ENCODE measurements at regions not wholly inside any gene's neighbourhood (a gene's known extent, or its start where the extent isn't known, plus 50 kb on each side); places are given as distances from the start of the nearest gene placed in this dataset.

DNA sequence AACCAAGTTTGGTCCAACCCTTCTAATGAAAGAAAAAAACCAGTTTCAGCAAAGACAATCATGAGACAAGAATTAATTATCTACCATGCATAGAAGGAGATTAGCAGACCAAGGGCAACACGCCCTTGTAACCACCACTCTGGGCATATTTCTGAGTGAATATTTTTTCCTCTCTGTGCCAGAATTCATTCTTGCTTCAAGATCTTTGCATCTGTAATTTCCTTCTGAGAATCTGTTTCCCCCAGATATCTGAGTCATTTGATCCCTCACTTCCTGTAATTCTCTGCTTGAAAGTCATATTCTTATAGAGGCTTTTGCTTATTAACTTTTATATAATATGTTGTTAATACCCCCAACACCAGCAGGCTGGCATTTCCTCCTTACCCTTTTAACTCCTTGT, 243.7 kb downstream of the SLC16A7 start:
- H3K4me1 ChIP-seq (ENCODE audit: low read length): no peaks in the 10 kb centered on the region
- no peak overlapping the region for H2AFZ ChIP-seq (ENCODE audit: low read depth, low read length)
- no peak overlapping the region for H3K9ac ChIP-seq (ENCODE audit: low read length)
- H3K27me3 ChIP-seq (ENCODE audit: low read depth, low read length): no peaks in the 10 kb centered on the region
- H3K36me3 ChIP-seq (replicated peaks; ENCODE audit: low read depth, low read length): no peaks in the 10 kb centered on the region
- no peaks in the 10 kb centered on the region for H4K20me1 ChIP-seq (ENCODE audit: insufficient read depth, low read length)
- no peak for TF ChIP-seq EZH2phosphoT487 (IDR thresholded peaks at IDR 0.05; ENCODE audit: low read depth)
- TF ChIP-seq, protein P1, sequence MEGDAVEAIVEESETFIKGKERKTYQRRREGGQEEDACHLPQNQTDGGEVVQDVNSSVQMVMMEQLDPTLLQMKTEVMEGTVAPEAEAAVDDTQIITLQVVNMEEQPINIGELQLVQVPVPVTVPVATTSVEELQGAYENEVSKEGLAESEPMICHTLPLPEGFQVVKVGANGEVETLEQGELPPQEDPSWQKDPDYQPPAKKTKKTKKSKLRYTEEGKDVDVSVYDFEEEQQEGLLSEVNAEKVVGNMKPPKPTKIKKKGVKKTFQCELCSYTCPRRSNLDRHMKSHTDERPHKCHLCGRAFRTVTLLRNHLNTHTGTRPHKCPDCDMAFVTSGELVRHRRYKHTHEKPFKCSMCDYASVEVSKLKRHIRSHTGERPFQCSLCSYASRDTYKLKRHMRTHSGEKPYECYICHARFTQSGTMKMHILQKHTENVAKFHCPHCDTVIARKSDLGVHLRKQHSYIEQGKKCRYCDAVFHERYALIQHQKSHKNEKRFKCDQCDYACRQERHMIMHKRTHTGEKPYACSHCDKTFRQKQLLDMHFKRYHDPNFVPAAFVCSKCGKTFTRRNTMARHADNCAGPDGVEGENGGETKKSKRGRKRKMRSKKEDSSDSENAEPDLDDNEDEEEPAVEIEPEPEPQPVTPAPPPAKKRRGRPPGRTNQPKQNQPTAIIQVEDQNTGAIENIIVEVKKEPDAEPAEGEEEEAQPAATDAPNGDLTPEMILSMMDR (IDR thresholded peaks at IDR 0.05; ENCODE audit: low read depth, low read length): no peak
- H3K4me3 ChIP-seq (ENCODE audit: low read length): no peak overlapping the region
- H3K27ac ChIP-seq (ENCODE audit: low read length): no peak overlapping the region
- H3K4me2 ChIP-seq (ENCODE audit: low read length): no peak overlapping the region
- H3K79me2 ChIP-seq (ENCODE audit: low read length): no peaks in the 10 kb centered on the region
- no peaks in the 10 kb centered on the region for H3K9me3 ChIP-seq (ENCODE audit: insufficient read depth, low read length)

DNA sequence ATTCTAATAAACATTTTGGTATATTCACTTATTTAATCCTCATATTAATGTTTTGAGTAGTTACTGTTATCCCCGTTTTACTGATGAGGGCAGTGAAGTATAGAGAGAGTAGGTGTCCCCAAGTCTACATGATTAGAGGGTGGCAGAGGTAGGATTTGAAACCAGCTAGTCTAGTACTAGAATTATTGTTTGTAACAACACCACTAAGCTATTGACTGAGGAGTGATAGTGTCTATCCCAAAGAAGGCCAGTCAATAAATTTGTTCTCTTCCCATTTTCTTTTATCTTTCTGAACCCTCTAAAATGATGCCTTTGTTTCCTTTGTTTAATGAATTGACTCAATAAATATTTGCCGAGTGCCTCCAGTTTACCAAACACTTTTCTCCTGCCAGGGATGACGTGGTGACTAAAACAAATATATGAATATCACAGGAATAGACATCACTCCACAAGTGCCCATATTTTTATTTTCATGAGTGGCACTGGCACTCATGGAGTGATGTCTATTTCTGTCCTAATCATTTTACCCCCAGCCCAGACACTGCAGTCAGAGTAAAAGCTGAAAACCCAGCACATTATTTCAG, 247.5 kb downstream of the SLC16A7 start:
- no peaks in the 10 kb centered on the region for H3K9me3 ChIP-seq (ENCODE audit: insufficient read depth, low read length)
- H3K36me3 ChIP-seq (replicated peaks; ENCODE audit: low read depth, low read length): no peaks in the 10 kb centered on the region
- no peaks in the 10 kb centered on the region for H3K27me3 ChIP-seq (ENCODE audit: low read depth, low read length)
- no peak overlapping the region for H3K9ac ChIP-seq (ENCODE audit: low read length)
- H2AFZ ChIP-seq (ENCODE audit: low read depth, low read length): no peak overlapping the region
- H3K4me2 ChIP-seq (ENCODE audit: low read length): no peak overlapping the region
- H3K4me3 ChIP-seq (ENCODE audit: low read length): no peak overlapping the region
- TF ChIP-seq, protein P1 (IDR thresholded peaks at IDR 0.05; ENCODE audit: low read depth, low read length): no peak
- TF ChIP-seq EZH2phosphoT487 (IDR thresholded peaks at IDR 0.05; ENCODE audit: low read depth): no peak
- H3K79me2 ChIP-seq (ENCODE audit: low read length): no peaks in the 10 kb centered on the region
- no peaks in the 10 kb centered on the region for H3K4me1 ChIP-seq (ENCODE audit: low read length)
- H3K27ac ChIP-seq (ENCODE audit: low read length): no peak overlapping the region
- H4K20me1 ChIP-seq (ENCODE audit: insufficient read depth, low read length): no peaks in the 10 kb centered on the region

GRCh38 chr12:59844750-59845149, 248.9 kb downstream of the SLC16A7 start:
- H3K27me3 ChIP-seq (ENCODE audit: low read depth, low read length): no peaks in the 10 kb centered on the region
- H3K27ac ChIP-seq (ENCODE audit: low read length): no peak overlapping the region
- H3K4me1 ChIP-seq (ENCODE audit: low read length): no peaks in the 10 kb centered on the region
- H3K9me3 ChIP-seq (ENCODE audit: insufficient read depth, low read length): no peaks in the 10 kb centered on the region
- no peak overlapping the region for H2AFZ ChIP-seq (ENCODE audit: low read depth, low read length)
- TF ChIP-seq, protein P1 (IDR thresholded peaks at IDR 0.05; ENCODE audit: low read depth, low read length): no peak
- TF ChIP-seq EZH2phosphoT487 (IDR thresholded peaks at IDR 0.05; ENCODE audit: low read depth): no peak
- H4K20me1 ChIP-seq (ENCODE audit: insufficient read depth, low read length): no peaks in the 10 kb centered on the region
- H3K9ac ChIP-seq (ENCODE audit: low read length): no peak overlapping the region
- H3K36me3 ChIP-seq (replicated peaks; ENCODE audit: low read depth, low read length): no peaks in the 10 kb centered on the region
- H3K4me2 ChIP-seq (ENCODE audit: low read length): no peak overlapping the region
- H3K79me2 ChIP-seq (ENCODE audit: low read length): no peaks in the 10 kb centered on the region
- H3K4me3 ChIP-seq (ENCODE audit: low read length): no peak overlapping the region

DNA sequence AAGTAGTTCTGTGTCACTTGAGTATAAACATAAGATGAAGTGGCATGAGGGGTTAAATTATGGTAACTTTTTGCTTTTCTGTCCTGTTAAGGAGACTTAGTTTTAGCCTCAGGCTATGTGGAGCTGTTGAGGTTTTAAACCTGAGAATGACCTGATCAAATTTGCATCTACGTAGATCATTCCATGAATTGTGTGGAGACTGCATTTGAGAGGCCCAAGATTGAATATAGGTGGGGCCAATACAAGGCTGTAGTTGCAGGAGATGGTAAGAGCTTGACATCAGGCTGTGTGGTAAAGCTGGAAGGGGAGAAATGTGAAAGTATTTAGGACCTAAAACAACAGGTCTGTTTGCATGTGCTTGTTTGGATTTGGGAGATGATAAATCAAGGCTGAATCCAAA, 249.5 kb downstream of the SLC16A7 start:
- TF ChIP-seq, protein P1 (IDR thresholded peaks at IDR 0.05; ENCODE audit: low read depth, low read length): no peak
- no peak for TF ChIP-seq EZH2phosphoT487 (IDR thresholded peaks at IDR 0.05; ENCODE audit: low read depth)
- Histone ChIP-seq H3K27me3 (ENCODE audit: low read depth, low read length) (no peaks in the 10 kb centered on the region), H3K79me2 (ENCODE audit: low read length) (no peaks in the 10 kb centered on the region), H2AFZ (ENCODE audit: low read depth, low read length) (no peak overlapping the region), H3K9me3 (ENCODE audit: insufficient read depth, low read length) (no peaks in the 10 kb centered on the region), H4K20me1 (ENCODE audit: insufficient read depth, low read length) (no peaks in the 10 kb centered on the region), H3K4me3 (ENCODE audit: low read length) (no peak overlapping the region), H3K36me3 (replicated peaks; ENCODE audit: low read depth, low read length) (no peaks in the 10 kb centered on the region), H3K27ac (ENCODE audit: low read length) (no peak overlapping the region), H3K4me1 (ENCODE audit: low read length) (no peaks in the 10 kb centered on the region), H3K4me2 (ENCODE audit: low read length) (no peak overlapping the region), H3K9ac (ENCODE audit: low read length) (no peak overlapping the region)

All from OCI-LY3 (cell line).